H1 (cell line): ENCODE measurements at regions not wholly inside any gene's neighbourhood (a gene's known extent, or its start where the extent isn't known, plus 50 kb on each side); places are given as distances from the start of the nearest gene placed in this dataset.

Experiments
- CTCF ChIA-PET: fragments of 300-600 bp; sonication (Branson Sonifier 250); formaldehyde crosslinking; loops from one replicate; lab custom pipeline; 2021; ENCODE audit not compliant: partially characterized antibody; lab: Charles Lee
- POLR2A ChIA-PET: fragments of 300-600 bp; sonication (Branson Sonifier 250); formaldehyde crosslinking; loops from one replicate; lab custom pipeline; 2021; ENCODE audit warnings: inconsistent platforms; ENCODE audit not compliant: partially characterized antibody; lab: Charles Lee
- DNase-seq, 2 experiments: peaks; one replicate each; pipeline versions ENCODE4 v3.0.0 to v3.0.0-alpha.2; 2010 to 2022; ENCODE audit warnings: low spot score in 2 of 2, low read depth in 1 of 2, mixed read lengths in 1 of 2
- FAIRE-seq: peaks from 2 replicates; lab custom pipeline; 2011; peaks lifted over from hg19 to GRCh38; lab: Jason Lieb, UNC
- H2AFZ ChIP-seq: 2 replicates; pipeline ENCODE4 v1.8.1; 2012; ENCODE audit warnings: low read length, inconsistent platforms
- H2AK5ac ChIP-seq: 2 replicates; pipeline ENCODE4 v1.6.1; 2013; ENCODE audit warnings: low read depth, low read length
- H2BK120ac ChIP-seq: replicated peaks from 2 replicates; pipeline ENCODE3; 2013; ENCODE audit warnings: low read depth, low read length, inconsistent platforms
- H2BK12ac ChIP-seq: 2 replicates; pipeline ENCODE4 v1.6.1; 2013; ENCODE audit warnings: low read depth, low read length
- H2BK15ac ChIP-seq: 2 replicates; pipeline ENCODE4 v1.6.1; 2013; ENCODE audit warnings: low read length
- H2BK20ac ChIP-seq: 2 replicates; pipeline ENCODE4 v1.6.1; 2013; ENCODE audit warnings: low read length
- H2BK5ac ChIP-seq: 2 replicates; pipeline ENCODE4 v1.6.1; 2013; ENCODE audit warnings: low read depth, low read length
- H3K14ac ChIP-seq: 2 replicates; pipeline ENCODE4 v1.6.1; 2013; ENCODE audit warnings: inconsistent platforms; ENCODE audit not compliant: insufficient read length
- H3K18ac ChIP-seq: 2 replicates; pipeline ENCODE4 v1.6.1; 2013; ENCODE audit warnings: low read length; ENCODE audit errors: extremely low read depth
- H3K23ac ChIP-seq: 2 replicates; pipeline ENCODE4 v1.6.1; 2013; ENCODE audit warnings: inconsistent platforms; ENCODE audit not compliant: insufficient read length
- H3K23me2 ChIP-seq: 2 replicates; pipeline ENCODE4 v1.6.1; 2013; ENCODE audit warnings: low read depth, low read length
- H3K27ac ChIP-seq: 2 replicates; pipeline ENCODE4 v1.6.1; 2011; ENCODE audit warnings: low read depth, low read length, inconsistent platforms
- H3K27me3 ChIP-seq, 4 experiments: replicated peaks in 1 of 4; 1 replicate in 1 of 4; 2 replicates in 3 of 4; pipeline versions ENCODE4 v1.6.1 to v1.8.1; 2011 to 2013; ENCODE audit warnings: low read length in 3 of 4, mild to moderate bottlenecking in 3 of 4, inconsistent platforms in 2 of 4, mixed read lengths in 2 of 4, moderate library complexity in 1 of 4; ENCODE audit not compliant: control insufficient read depth in 3 of 4, insufficient read depth in 3 of 4; ENCODE audit errors: extremely low read depth in 1 of 4
- H3K36me3 ChIP-seq, 4 experiments: 2 replicates each; pipeline versions ENCODE4 v1.6.1 to v1.8.1; 2011 to 2013; ENCODE audit warnings: mild to moderate bottlenecking in 4 of 4, low read length in 3 of 4, moderate library complexity in 2 of 4, control low read depth in 1 of 4, inconsistent platforms in 1 of 4; ENCODE audit not compliant: insufficient read depth in 4 of 4, control insufficient read depth in 2 of 4
- H3K4ac ChIP-seq: replicated peaks from 2 replicates; pipeline ENCODE3; 2013; ENCODE audit warnings: low read length, low read depth, mixed read lengths, inconsistent platforms; ENCODE audit not compliant: insufficient read length
- H3K4me1 ChIP-seq, 4 experiments: replicated peaks in 1 of 4; 1 replicate in 1 of 4; 2 replicates in 3 of 4; pipeline versions ENCODE4 v1.6.1 to v1.8.1; 2011 to 2013; ENCODE audit warnings: low read length in 3 of 4, inconsistent platforms in 2 of 4, mixed read lengths in 1 of 4; ENCODE audit not compliant: insufficient read depth in 4 of 4, control insufficient read depth in 3 of 4
- H3K4me2 ChIP-seq, 2 experiments: 2 replicates each; pipeline versions ENCODE4 v1.6.1 to v1.8.1; 2011 to 2013; ENCODE audit warnings: low read depth in 2 of 2, low read length in 2 of 2, control low read depth in 1 of 2, inconsistent platforms in 1 of 2, mild to moderate bottlenecking in 1 of 2; ENCODE audit not compliant: insufficient read depth in 1 of 2
- H3K4me3 ChIP-seq, 4 experiments: fragments of 200-600, 300-600 bp in 1 of 4; sonication (generic), shearing (Covaris generic), sonication (Bioruptor Twin) in 1 of 4; 2 replicates each; pipeline versions ENCODE4 v1.5.1 to v1.8.1; 2011 to 2016; ENCODE audit warnings: low read length in 4 of 4, low read depth in 3 of 4, control low read depth in 2 of 4, inconsistent platforms in 2 of 4, mild to moderate bottlenecking in 2 of 4, mixed read lengths in 1 of 4, moderate library complexity in 1 of 4; ENCODE audit not compliant: insufficient read depth in 2 of 4; ENCODE audit errors: extremely low read depth in 1 of 4
- H3K56ac ChIP-seq: replicated peaks from 2 replicates; pipeline ENCODE3; 2013; ENCODE audit warnings: low read depth, mild to moderate bottlenecking, mixed read lengths, low read length, inconsistent platforms; ENCODE audit not compliant: insufficient read length
- H3K79me1 ChIP-seq: 2 replicates; pipeline ENCODE4 v1.6.1; 2013; ENCODE audit warnings: low read depth, low read length, control low read depth
- H3K79me2 ChIP-seq, 2 experiments: 2 replicates each; pipeline versions ENCODE4 v1.6.1 to v1.8.1; 2012 to 2013; ENCODE audit warnings: low read length in 2 of 2, mild to moderate bottlenecking in 2 of 2, inconsistent platforms in 1 of 2; ENCODE audit not compliant: insufficient read depth in 2 of 2, control insufficient read depth in 1 of 2
- H3K9ac ChIP-seq, 4 experiments: replicated peaks in 1 of 4; 1 replicate in 1 of 4; 2 replicates in 3 of 4; pipeline versions ENCODE4 v1.6.1 to v1.8.1; 2011 to 2013; ENCODE audit warnings: low read depth in 3 of 4, low read length in 3 of 4, control low read depth in 2 of 4, mild to moderate bottlenecking in 2 of 4, moderate library complexity in 2 of 4, inconsistent platforms in 1 of 4; ENCODE audit errors: extremely low read depth in 1 of 4
- H3K9me3 ChIP-seq, 2 experiments: 2 replicates each; pipeline versions ENCODE4 v1.6.1 to v1.8.1; 2012 to 2013; ENCODE audit warnings: mild to moderate bottlenecking in 2 of 2, moderate library complexity in 2 of 2, control low read depth in 1 of 2, inconsistent platforms in 1 of 2, low read depth in 1 of 2, low read length in 1 of 2, mixed read lengths in 1 of 2; ENCODE audit not compliant: insufficient read depth in 2 of 2
- H4K20me1 ChIP-seq, 2 experiments: replicated peaks in 1 of 2; 2 replicates each; pipeline versions ENCODE3 to v1.8.1; 2011 to 2013; ENCODE audit warnings: inconsistent platforms in 2 of 2, low read length in 2 of 2, mild to moderate bottlenecking in 1 of 2; ENCODE audit not compliant: insufficient read depth in 2 of 2, control insufficient read depth in 1 of 2
- H4K5ac ChIP-seq: 2 replicates; pipeline ENCODE4 v1.6.1; 2013; ENCODE audit warnings: low read length, low read depth, mixed read lengths, inconsistent platforms; ENCODE audit not compliant: insufficient read length
- H4K8ac ChIP-seq: 2 replicates; pipeline ENCODE4 v1.8.0; 2013; ENCODE audit warnings: mild to moderate bottlenecking, moderate library complexity, low read length, inconsistent platforms; ENCODE audit not compliant: insufficient read depth; ENCODE audit errors: extremely low read depth
- H4K91ac ChIP-seq: replicated peaks from 2 replicates; pipeline ENCODE3; 2013; ENCODE audit warnings: low read length, mixed read lengths, inconsistent platforms; ENCODE audit not compliant: insufficient read length
- CEBPB ChIP-seq: IDR thresholded peaks from 2 replicates; pipeline ENCODE4 v1.6.1; 2012; ENCODE audit warnings: low read depth, low read length
- CHD1 ChIP-seq: IDR thresholded peaks from 2 replicates; pipeline ENCODE4 v1.6.1; 2012; ENCODE audit warnings: low read depth, low read length, improper control_type of control experiment
- CREB1 ChIP-seq: IDR thresholded peaks from 2 replicates; pipeline ENCODE4 v1.6.1; 2012; ENCODE audit warnings: inconsistent platforms
- CTBP2 ChIP-seq: IDR thresholded peaks from 2 replicates; pipeline ENCODE4 v1.7.0; 2011; ENCODE audit warnings: borderline replicate concordance, mild to moderate bottlenecking, moderate library complexity, mixed read lengths, low read length; ENCODE audit not compliant: insufficient read depth, insufficient read length
- CTCF ChIP-seq, 3 experiments: IDR thresholded peaks; 1 replicate in 2 of 3; 2 replicates in 1 of 3; pipeline versions ENCODE4 v1.5.1 to v1.6.1; 2011; ENCODE audit warnings: low read length in 3 of 3, mild to moderate bottlenecking in 3 of 3, inconsistent platforms in 2 of 3, low read depth in 1 of 3, moderate library complexity in 1 of 3; ENCODE audit not compliant: insufficient read depth in 1 of 3; ENCODE audit errors: control extremely low read depth in 1 of 3
- E2F6 ChIP-seq: IDR thresholded peaks from 2 replicates; pipeline ENCODE4 v1.6.1; 2012; ENCODE audit warnings: inconsistent platforms
- POLR2AphosphoS5 ChIP-seq: IDR thresholded peaks from 2 replicates; pipeline ENCODE4 v1.6.1; 2011; ENCODE audit warnings: low read depth, low read length
- RNF2 ChIP-seq: fragments of 200-900, 300-1000 bp; sonication (generic); IDR thresholded peaks from 2 replicates; pipeline ENCODE4 v1.7.1; 2016; ENCODE audit warnings: borderline replicate concordance, low read depth, mild to moderate bottlenecking, antibody characterized with exemption, low read length; ENCODE audit not compliant: poor library complexity, severe bottlenecking; ENCODE audit errors: missing control alignments
- RXRA ChIP-seq: IDR thresholded peaks from 2 replicates; pipeline ENCODE4 v1.6.1; 2011; ENCODE audit warnings: low read depth, mild to moderate bottlenecking, low read length, moderate library complexity; ENCODE audit not compliant: insufficient read depth
- SIRT6 ChIP-seq: IDR thresholded peaks from one replicate; pipeline ENCODE4 v1.7.1; 2012; ENCODE audit warnings: low read length, inconsistent platforms
- SP4 ChIP-seq: IDR thresholded peaks from 2 replicates; pipeline ENCODE4 v1.6.1; 2012; ENCODE audit warnings: low read length, inconsistent platforms
- TBP ChIP-seq: IDR thresholded peaks from 2 replicates; pipeline ENCODE4 v1.6.1; 2011; ENCODE audit warnings: low read depth, low read length, improper control_type of control experiment
- ZNF274 ChIP-seq: IDR thresholded peaks from 2 replicates; pipeline ENCODE4 v1.7.0; 2012; ENCODE audit warnings: low read length, borderline replicate concordance; ENCODE audit errors: extremely low read depth

GRCh38 chr3:146746190-146746589 lies 141.0 kb upstream of the PLSCR5 start:
- CTCF ChIA-PET: interaction anchor here (0.6 kb wide), 1 partner anchor 109 kb away, joined by 3 read pairs; no protein-coding TSS in a partner anchor
- H3K4me3 ChIP-seq: no peak overlapping the region
- FAIRE-seq: no peak
- TF ChIP-seq CREB1: no peak
- TF ChIP-seq CEBPB: no peak
- TF ChIP-seq CTBP2: no peak
- no peak for TF ChIP-seq RXRA
- no peak for TF ChIP-seq SIRT6
- no peak for TF ChIP-seq SP4
- TF ChIP-seq E2F6: no peak
- no peak for TF ChIP-seq TBP
- TF ChIP-seq RNF2: no peak
- TF ChIP-seq ZNF274: no peak
- TF ChIP-seq POLR2AphosphoS5: no peak
- no peak for TF ChIP-seq CHD1
- no peak for TF ChIP-seq CTCF (IDR thresholded peaks at IDR 0.05; ENCODE audit: control extremely low read depth in 1 of 3, insufficient read depth in 1 of 3, low read depth in 1 of 3, low read length in 3 of 3)

More at GRCh38 chr3:146746190-146746589, 141.0 kb upstream of the PLSCR5 start:
- no peak overlapping the region for H2BK15ac ChIP-seq
- DNase-seq: no peak
- H2BK120ac ChIP-seq: no peak overlapping the region
- H3K27me3 ChIP-seq: no peaks in the 10 kb centered on the region
- H3K4me1 ChIP-seq: peaks cover 0 to 2% (median 0%) of the 10 kb centered on the region in 4 experiments; a peak in 1 of 7 replicates
- no peak overlapping the region for H3K14ac ChIP-seq
- H4K8ac ChIP-seq: no peak overlapping the region
- no peak overlapping the region for H3K56ac ChIP-seq
- H2AK5ac ChIP-seq: no peak overlapping the region
- no peak overlapping the region for H4K5ac ChIP-seq
- no peak overlapping the region for H3K18ac ChIP-seq
- no peak overlapping the region for H4K91ac ChIP-seq
- no peaks in the 10 kb centered on the region for H3K79me2 ChIP-seq
- H2BK12ac ChIP-seq: no peak overlapping the region
- no peak overlapping the region for H2AFZ ChIP-seq
- no peak overlapping the region for H3K27ac ChIP-seq
- no peaks in the 10 kb centered on the region for H3K23me2 ChIP-seq
- H2BK5ac ChIP-seq: no peak overlapping the region
- no peaks in the 10 kb centered on the region for H3K36me3 ChIP-seq
- POLR2A ChIA-PET: no interaction called here
- H3K4ac ChIP-seq: no peak overlapping the region
- no peak overlapping the region for H2BK20ac ChIP-seq
- H3K4me2 ChIP-seq: no peak overlapping the region
- H4K20me1 ChIP-seq: no peaks in the 10 kb centered on the region
- H3K9ac ChIP-seq: no peak overlapping the region
- no peak overlapping the region for H3K23ac ChIP-seq
- no peaks in the 10 kb centered on the region for H3K9me3 ChIP-seq
- no peaks in the 10 kb centered on the region for H3K79me1 ChIP-seq
